ENCODE measurements at regions not wholly inside any gene's neighbourhood (a gene's known extent, or its start where the extent isn't known, plus 50 kb on each side); places are given as distances from the start of the nearest gene placed in this dataset.

DNA sequence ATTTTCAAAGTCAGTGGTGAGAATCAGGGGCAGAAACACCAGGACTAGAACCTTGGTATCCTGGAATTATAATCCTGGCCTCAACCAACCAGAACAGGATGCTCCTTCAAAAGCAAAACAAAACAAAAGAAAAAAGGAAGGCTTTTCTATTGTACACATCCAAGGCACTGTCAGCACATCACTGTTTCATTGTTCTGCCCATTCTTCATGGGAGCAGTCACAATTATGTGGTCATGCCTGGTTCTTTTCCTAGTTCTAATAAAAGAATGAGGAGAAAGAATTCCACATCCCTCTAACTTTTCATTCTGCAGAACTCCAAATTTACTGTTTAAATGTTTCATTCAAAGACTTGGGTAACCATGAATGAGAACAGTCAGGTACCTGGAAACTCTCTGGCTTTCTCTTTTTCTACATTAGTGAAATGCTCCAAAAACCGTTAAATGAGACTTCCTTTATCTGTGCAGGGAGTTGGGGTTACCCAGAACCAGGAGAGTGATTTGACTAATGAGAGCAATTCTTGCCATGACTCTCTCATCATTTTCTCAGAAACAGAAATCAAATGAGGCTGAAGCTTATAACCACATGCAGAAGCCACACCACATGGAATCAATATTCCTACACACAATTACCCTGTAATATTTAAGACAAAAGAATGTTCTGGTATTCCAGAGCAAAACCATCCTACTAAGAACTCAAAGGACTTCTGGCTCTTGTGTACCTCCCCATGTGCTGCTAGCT, 110.9 kb upstream of the CCDC150 start:
- no peak for TF ChIP-seq EZH2 (IDR thresholded peaks at IDR 0.05; ENCODE audit: insufficient read depth, low read length)
- TF ChIP-seq, protein P1, sequence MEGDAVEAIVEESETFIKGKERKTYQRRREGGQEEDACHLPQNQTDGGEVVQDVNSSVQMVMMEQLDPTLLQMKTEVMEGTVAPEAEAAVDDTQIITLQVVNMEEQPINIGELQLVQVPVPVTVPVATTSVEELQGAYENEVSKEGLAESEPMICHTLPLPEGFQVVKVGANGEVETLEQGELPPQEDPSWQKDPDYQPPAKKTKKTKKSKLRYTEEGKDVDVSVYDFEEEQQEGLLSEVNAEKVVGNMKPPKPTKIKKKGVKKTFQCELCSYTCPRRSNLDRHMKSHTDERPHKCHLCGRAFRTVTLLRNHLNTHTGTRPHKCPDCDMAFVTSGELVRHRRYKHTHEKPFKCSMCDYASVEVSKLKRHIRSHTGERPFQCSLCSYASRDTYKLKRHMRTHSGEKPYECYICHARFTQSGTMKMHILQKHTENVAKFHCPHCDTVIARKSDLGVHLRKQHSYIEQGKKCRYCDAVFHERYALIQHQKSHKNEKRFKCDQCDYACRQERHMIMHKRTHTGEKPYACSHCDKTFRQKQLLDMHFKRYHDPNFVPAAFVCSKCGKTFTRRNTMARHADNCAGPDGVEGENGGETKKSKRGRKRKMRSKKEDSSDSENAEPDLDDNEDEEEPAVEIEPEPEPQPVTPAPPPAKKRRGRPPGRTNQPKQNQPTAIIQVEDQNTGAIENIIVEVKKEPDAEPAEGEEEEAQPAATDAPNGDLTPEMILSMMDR (IDR thresholded peaks at IDR 0.05; ENCODE audit: insufficient read depth, low read depth, low read length) = no peak
